Vagina (tissue), 2 donors: ENCODE measurements at regions not wholly inside any gene's neighbourhood (a gene's known extent, or its start where the extent isn't known, plus 50 kb on each side); places are given as distances from the start of the nearest gene placed in this dataset.
"Not testable (repeated sequence)": the region's sequence is repeated elsewhere in the genome, so short reads cannot be mapped to it uniquely, and the experiment has no call there.

Source experiments
- DNase-seq, 2 donors: peaks; one replicate each; pipeline ENCODE4 v3.0.0-alpha.2; 2017; ENCODE audit errors: extremely low spot score in 2 of 2
- H3K27ac ChIP-seq: fragments of 200-600 bp; sonication (generic); one replicate; pipeline ENCODE4 v1.5.1; 2019
- H3K27me3 ChIP-seq: fragments of 200-600 bp; sonication (generic); one replicate; pipeline ENCODE4 v1.5.1; 2019
- H3K36me3 ChIP-seq, 2 donors: fragments of 200-600 bp; sonication (generic); one replicate each; pipeline ENCODE4 v1.5.1; 2017 to 2019
- H3K4me1 ChIP-seq: fragments of 200-600 bp; sonication (generic); one replicate; pipeline ENCODE4 v1.5.1; 2019
- H3K4me3 ChIP-seq, 2 donors: fragments of 200-600 bp; sonication (generic); 1 replicate in 1 of 2; 2 replicates in 1 of 2; pipeline ENCODE4 v1.5.1; 2016 to 2019
- H3K9me3 ChIP-seq: fragments of 200-600 bp; sonication (generic); one replicate; pipeline ENCODE4 v1.5.1; 2019
- POLR2A ChIP-seq, 2 donors: fragments of 450-650 bp; IDR thresholded peaks; one replicate each; pipeline ENCODE4 v1.6.1; 2017; ENCODE audit warnings: antibody characterized with exemption in 2 of 2, mild to moderate bottlenecking in 2 of 2, moderate library complexity in 2 of 2
- POLR2AphosphoS5 ChIP-seq, 2 donors: sonication (generic); formaldehyde crosslinking; IDR thresholded peaks; one replicate each; pipeline ENCODE4 v1.9.0; 2017; ENCODE audit warnings: antibody characterized with exemption in 2 of 2, mild to moderate bottlenecking in 2 of 2, low read depth in 1 of 2; ENCODE audit not compliant: insufficient read depth in 1 of 2
- intact Hi-C: fragments of 100-400 bp; cut with DNase I; formaldehyde crosslinking; loops from one replicate; pipeline ENCODE4 v1.15.1; 2023
- TF ChIP-seq, protein P1 (sequence below), 3 experiments: fragments of 450-650 bp in 2 of 3; fragments of 200-600 bp in 1 of 3; sonication (generic) in 1 of 3; IDR thresholded peaks; one replicate each; pipeline ENCODE4 v1.5.1; 2017 to 2019; ENCODE audit warnings: antibody characterized with exemption in 3 of 3, mild to moderate bottlenecking in 2 of 3, moderate library complexity in 2 of 3

DNA sequence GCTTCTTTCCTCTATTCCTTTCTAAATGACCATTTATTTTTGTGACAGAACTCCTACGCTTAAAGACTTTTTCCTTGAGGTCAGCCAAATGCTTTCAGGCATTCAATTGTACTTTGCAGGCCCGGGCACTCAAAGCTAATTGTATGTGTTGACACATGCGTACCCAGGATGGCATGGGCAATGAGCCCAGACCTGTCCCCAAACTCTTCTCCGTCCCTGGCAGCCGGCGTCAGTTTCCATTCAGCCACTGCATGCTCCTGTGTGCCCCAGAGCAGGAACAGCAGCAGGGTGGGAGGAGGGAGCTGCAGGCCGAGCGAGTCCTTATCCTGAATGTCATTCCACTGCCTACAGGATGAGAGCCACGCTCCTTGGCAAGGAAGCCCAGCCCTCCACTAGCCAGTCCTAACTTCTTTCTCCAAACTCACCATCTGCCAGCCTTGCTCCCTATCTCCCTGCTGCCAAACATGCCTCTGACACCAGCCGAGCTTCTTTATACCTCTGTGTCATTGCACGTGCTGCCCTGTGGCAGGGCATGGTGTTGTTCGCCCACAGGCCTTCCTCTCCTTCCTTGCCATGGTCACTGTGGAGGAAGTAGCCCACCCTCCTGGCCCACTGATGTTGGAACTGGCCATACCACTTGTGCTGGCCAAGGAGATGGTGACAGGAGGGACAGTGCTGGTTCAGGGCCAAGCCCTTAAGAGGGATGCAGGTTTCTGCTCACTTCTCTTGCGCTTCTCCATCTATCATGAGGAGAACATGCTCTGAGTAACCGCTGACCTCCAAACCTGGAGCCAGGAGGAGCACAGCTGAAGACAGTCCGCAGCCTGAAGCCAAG lies 116.9 kb upstream of the FHL2 start:
- Histone ChIP-seq H3K9me3 (no peaks in the 10 kb centered on the region), H3K4me3 (no peak overlapping the region), H3K27me3 (no peaks in the 10 kb centered on the region), H3K4me1 (peaks cover 17% of the 10 kb centered on the region), H3K27ac (no peak overlapping the region), H3K36me3 (no peaks in the 10 kb centered on the region)
- TF ChIP-seq, protein P1, sequence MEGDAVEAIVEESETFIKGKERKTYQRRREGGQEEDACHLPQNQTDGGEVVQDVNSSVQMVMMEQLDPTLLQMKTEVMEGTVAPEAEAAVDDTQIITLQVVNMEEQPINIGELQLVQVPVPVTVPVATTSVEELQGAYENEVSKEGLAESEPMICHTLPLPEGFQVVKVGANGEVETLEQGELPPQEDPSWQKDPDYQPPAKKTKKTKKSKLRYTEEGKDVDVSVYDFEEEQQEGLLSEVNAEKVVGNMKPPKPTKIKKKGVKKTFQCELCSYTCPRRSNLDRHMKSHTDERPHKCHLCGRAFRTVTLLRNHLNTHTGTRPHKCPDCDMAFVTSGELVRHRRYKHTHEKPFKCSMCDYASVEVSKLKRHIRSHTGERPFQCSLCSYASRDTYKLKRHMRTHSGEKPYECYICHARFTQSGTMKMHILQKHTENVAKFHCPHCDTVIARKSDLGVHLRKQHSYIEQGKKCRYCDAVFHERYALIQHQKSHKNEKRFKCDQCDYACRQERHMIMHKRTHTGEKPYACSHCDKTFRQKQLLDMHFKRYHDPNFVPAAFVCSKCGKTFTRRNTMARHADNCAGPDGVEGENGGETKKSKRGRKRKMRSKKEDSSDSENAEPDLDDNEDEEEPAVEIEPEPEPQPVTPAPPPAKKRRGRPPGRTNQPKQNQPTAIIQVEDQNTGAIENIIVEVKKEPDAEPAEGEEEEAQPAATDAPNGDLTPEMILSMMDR (IDR thresholded peaks at IDR 0.05) = no peak
- TF ChIP-seq POLR2AphosphoS5 (IDR thresholded peaks at IDR 0.05; ENCODE audit: insufficient read depth in 1 of 2, low read depth in 1 of 2) = no peak
- no peak for TF ChIP-seq POLR2A (IDR thresholded peaks at IDR 0.05)
- DNase-seq = no peak
- intact Hi-C loops = no loop called here

- Histone ChIP-seq H3K36me3 (no peaks in the 10 kb centered on the region), H3K4me1 (peaks cover 17% of the 10 kb centered on the region), H3K9me3 (no peaks in the 10 kb centered on the region), H3K27ac (no peak overlapping the region), H3K4me3 (no peak overlapping the region), H3K27me3 (no peaks in the 10 kb centered on the region)
- TF ChIP-seq, protein P1 (IDR thresholded peaks at IDR 0.05) = no peak
- no peak for TF ChIP-seq POLR2AphosphoS5 (IDR thresholded peaks at IDR 0.05; ENCODE audit: insufficient read depth in 1 of 2, low read depth in 1 of 2)
- no peak for TF ChIP-seq POLR2A (IDR thresholded peaks at IDR 0.05)
- no peak for DNase-seq
- intact Hi-C loops = no loop called here
These were observed 115.7 kb upstream of the FHL2 start for GRCh38 chr2:105514576-105514975.

DNA sequence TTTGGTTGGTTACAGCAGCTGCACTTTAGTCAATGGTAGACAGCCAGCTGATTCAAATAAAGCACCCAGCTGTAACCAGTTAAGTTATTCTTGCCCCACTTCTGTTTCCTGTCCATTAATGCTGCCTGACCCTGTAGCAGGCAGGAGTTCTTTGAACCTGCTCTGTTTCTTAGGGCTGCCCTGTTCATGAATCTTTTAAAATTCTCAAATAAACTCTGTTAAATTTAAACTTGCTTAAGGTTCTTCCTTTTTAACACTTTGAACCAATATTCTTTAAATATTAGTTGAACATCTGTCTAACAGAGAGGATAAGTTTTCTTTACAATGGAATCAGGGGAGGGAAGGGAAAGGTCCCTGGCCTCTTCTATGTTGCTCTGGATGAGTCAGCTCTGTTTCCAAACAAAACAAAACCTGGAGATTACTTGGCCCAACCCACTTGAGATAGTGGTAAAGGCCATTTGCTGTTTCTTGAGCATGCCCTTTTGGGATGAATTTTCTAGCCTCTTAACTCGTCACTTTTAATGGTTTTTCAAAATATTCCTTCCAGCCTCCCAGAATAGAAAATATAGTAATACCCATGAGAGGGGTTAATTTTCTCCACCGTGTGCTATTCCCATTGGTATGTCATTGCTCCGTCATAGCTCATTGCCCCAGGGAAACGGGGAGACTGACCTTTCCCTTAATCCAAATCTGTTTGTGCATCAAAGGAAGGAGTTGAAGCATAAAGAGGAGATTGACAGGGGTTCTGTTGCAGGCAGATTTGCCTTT lies 112.1 kb upstream of the FHL2 start:
- no peaks in the 10 kb centered on the region for H3K27me3 ChIP-seq
- H3K36me3 ChIP-seq = no peaks in the 10 kb centered on the region
- no peak for DNase-seq
- intact Hi-C loops = no loop called here
- H3K27ac ChIP-seq = no peak overlapping the region
- no peak overlapping the region for H3K4me3 ChIP-seq
- H3K4me1 ChIP-seq = peaks cover 2% of the 10 kb centered on the region
- H3K9me3 ChIP-seq = no peaks in the 10 kb centered on the region
- TF ChIP-seq, protein P1 (IDR thresholded peaks at IDR 0.05) = no peak
- TF ChIP-seq POLR2AphosphoS5 (IDR thresholded peaks at IDR 0.05; ENCODE audit: insufficient read depth in 1 of 2, low read depth in 1 of 2) = no peak

GRCh38 chr2:105509269-105510086 lies 110.6 kb upstream of the FHL2 start:
- no peak for DNase-seq
- Histone ChIP-seq H3K9me3 (no peaks in the 10 kb centered on the region), H3K36me3 (no peaks in the 10 kb centered on the region), H3K27me3 (no peaks in the 10 kb centered on the region), H3K4me3 (no peak overlapping the region), H3K27ac (no peak overlapping the region), H3K4me1 (no peaks in the 10 kb centered on the region)
- intact Hi-C loops = no loop called here
- TF ChIP-seq, protein P1 (IDR thresholded peaks at IDR 0.05) = no peak
- TF ChIP-seq POLR2A (IDR thresholded peaks at IDR 0.05) = no peak
- TF ChIP-seq POLR2AphosphoS5 (IDR thresholded peaks at IDR 0.05; ENCODE audit: insufficient read depth in 1 of 2, low read depth in 1 of 2) = no peak

- intact Hi-C loops, H3K4me3 ChIP-seq: not testable (repeated sequence)
These were observed 108.0 kb upstream of the FHL2 start for GRCh38 chr2:105506860-105507259.

More at GRCh38 chr2:105506860-105507259, 108.0 kb upstream of the FHL2 start:
- not testable (repeated sequence) for DNase-seq, H3K36me3 ChIP-seq, H3K27me3 ChIP-seq, H3K27ac ChIP-seq, H3K4me1 ChIP-seq, H3K9me3 ChIP-seq
